ENCODE measurements at regions not wholly inside any gene's neighbourhood (a gene's known extent, or its start where the extent isn't known, plus 50 kb on each side); places are given as distances from the start of the nearest gene placed in this dataset.

GRCh38 chr1:147852706-147853225, 49.8 kb upstream of the GJA8 start:
- no peak for TF ChIP-seq CTCF (IDR thresholded peaks at IDR 0.05; ENCODE audit: borderline replicate concordance, extremely low read depth, low read length, poor library complexity, severe bottlenecking)
- no peak for TF ChIP-seq EZH2 (IDR thresholded peaks at IDR 0.05; ENCODE audit: borderline replicate concordance, low read depth, low read length, severe bottlenecking)
